GM13976 (cell line): ENCODE measurements at regions not wholly inside any gene's neighbourhood (a gene's known extent, or its start where the extent isn't known, plus 50 kb on each side); places are given as distances from the start of the nearest gene placed in this dataset.
"Not testable (repeated sequence)": the region's sequence is repeated elsewhere in the genome, so short reads cannot be mapped to it uniquely, and the experiment has no call there.

Experiments used
- DNase-seq: peaks from one replicate; pipeline ENCODE4 v3.0.0; 2012; ENCODE audit warnings: low spot score
- in situ Hi-C: fragments of 300-500 bp; cut with MboI; formaldehyde crosslinking; loops from one replicate; pipeline ENCODE4 v1.12.0; 2022; ENCODE audit warnings: low sequenced_read_pairs, mixed read lengths, inconsistent platforms; ENCODE audit not compliant: unreplicated experiment
- TF ChIP-seq, protein P1 (sequence below): IDR thresholded peaks from 2 replicates; pipeline ENCODE4 v1.5.1; 2012; ENCODE audit warnings: borderline replicate concordance, mild to moderate bottlenecking; ENCODE audit not compliant: insufficient read depth; ENCODE audit errors: extremely low read depth, missing control alignments, control extremely low read depth

DNA sequence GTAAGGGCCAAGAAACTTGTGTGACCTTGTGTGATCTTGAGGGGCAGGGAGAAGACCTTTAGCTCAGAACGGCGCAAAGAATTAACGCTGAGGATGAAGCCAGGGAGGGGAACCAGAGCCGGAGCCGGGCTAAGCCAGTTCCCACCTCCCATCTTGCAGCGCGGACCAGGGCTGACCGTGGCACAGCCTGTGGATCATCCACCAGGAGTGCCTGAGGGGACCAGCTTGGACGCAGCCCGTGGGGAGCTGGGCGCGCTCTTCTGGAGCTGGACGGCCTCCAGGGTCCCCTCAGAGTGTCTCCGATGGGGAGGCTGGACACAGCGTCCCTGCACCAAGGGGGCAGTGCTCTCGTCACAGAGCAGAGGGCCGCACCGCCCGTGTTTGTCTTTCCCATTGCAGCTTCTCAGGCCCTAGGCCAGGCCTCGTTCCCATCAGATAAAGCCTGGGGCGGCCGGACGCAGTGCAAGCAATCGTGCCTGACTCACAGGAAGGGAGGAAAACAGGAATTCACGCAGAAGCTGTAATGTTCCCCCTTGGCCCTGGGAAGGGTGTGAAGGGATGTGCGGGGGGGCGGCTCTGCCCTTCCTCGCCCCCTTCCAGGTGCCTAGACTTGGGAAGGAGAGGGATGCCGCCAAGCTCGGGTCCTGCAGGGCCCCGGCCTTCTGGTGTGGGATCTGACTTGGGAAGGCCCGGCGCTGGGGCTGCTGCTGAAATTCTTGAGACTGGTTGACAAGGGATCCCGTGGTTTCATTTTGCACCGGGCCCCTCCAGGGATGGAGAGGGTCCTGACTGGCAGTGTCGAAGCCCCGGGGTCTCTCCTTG, 144.9 kb downstream of the NPIPB11 start:
- DNase-seq, in situ Hi-C loops: not testable (repeated sequence)

DNA sequence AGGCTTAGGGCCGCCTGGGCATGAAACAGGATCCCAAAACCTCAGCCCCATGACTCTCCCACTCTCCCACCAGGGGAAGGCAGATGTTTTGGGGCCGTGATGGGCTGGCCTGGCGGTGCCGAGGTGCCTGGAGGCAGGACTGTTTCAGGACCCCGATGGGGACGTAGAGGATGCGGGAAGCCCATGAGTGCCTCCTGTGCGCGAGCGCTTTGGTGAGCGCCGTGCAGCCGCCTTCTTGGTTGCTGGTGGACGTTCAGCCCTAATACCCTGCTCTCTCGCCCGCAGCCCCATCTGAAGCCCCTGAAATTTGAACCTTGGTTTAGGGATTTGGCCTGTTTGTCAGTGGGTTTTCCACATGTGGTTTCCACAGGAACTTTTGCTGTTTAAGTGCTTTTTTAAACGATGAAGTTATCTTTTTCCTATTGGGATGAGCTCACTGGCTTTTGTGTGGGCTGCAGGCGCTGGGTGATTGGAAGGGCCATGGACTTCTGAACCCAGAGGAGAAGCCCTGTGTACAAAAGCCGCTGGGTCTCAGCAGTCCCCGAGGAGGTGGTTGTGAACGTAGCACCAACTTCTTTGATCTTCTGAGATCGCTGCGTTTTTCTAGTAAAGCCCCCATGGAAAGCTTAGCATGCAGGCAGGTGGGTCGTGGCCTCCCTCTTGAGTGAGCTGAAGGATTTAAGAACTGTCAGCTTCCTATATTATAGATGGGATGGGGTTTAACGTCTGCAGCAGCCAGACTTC, 145.7 kb downstream of the NPIPB11 start:
- in situ Hi-C loops, DNase-seq: not testable (repeated sequence)

DNA sequence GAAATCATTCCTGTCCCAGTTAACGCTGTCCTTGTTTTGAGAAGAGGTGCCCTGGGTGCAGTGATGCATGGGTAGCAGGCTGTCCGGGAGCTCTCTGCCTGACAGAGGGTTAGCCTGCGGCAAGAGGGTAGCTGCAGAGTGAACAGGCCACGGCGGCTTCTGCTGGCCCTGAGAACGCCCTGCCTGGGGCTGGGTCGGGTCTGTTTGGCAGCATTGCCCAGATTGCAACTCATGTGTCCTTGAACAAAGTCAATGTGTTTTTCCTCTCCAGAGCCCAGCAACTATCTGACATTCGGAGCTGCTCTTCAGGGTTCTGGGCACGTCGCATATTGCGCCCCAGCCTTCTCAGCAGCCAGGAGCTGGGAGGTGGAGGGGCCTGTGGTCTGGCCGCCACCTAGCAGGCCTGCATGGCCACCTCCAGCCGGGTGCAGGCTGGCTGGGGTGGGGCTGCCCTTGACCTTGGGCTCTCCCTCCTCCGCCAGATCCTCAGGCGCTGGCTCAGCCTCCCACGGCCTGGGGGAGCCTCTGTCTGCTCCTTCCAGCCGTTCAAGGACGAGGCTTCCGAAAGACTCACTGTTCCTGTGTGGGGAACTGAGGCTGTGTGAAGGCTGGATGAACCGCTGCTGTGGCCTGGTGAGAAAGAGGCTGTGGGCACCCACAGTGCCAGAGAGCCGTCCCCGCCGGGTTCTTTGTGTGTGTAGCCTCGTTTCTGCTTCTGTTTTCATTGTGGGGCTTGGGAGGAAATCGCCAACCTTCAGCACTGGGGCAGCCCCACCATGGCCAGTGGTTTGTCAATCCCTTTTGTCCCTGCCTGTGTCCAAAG, 146.7 kb downstream of the NPIPB11 start:
- DNase-seq, in situ Hi-C loops: not testable (repeated sequence)

DNA sequence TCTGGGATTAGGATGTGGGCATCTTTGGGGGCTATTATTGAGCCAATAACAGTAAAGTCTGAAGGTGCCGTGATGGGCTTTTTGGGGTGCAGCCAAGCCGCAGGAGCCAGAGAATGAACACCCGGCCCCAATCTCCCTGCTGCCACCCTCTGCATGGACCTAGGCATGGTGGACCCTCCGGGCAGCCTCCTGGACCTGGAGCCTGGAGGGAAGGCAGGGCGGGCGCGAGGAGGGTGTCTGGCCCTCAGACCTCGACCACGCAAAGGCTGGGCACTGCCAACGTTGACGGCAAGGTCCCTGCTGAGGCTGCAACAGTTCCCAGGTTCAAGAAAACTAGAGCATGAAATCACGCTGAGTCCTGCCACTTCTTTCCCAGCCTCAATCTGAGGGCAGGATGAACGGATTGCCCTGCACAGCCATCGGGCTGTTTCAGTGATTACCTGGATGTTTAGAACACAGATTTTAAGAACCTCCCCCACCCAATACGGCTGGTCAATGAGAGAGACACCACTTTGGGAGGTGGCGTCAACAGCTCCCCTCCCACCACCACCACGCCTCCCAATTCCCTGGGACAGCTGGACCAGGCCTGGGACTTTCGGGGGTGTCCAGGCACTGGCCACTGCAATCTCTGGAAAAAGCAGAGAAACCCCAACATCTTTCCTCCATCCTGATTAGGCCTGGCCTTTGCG, 147.4 kb downstream of the NPIPB11 start:
- in situ Hi-C loops, DNase-seq: not testable (repeated sequence)

DNA sequence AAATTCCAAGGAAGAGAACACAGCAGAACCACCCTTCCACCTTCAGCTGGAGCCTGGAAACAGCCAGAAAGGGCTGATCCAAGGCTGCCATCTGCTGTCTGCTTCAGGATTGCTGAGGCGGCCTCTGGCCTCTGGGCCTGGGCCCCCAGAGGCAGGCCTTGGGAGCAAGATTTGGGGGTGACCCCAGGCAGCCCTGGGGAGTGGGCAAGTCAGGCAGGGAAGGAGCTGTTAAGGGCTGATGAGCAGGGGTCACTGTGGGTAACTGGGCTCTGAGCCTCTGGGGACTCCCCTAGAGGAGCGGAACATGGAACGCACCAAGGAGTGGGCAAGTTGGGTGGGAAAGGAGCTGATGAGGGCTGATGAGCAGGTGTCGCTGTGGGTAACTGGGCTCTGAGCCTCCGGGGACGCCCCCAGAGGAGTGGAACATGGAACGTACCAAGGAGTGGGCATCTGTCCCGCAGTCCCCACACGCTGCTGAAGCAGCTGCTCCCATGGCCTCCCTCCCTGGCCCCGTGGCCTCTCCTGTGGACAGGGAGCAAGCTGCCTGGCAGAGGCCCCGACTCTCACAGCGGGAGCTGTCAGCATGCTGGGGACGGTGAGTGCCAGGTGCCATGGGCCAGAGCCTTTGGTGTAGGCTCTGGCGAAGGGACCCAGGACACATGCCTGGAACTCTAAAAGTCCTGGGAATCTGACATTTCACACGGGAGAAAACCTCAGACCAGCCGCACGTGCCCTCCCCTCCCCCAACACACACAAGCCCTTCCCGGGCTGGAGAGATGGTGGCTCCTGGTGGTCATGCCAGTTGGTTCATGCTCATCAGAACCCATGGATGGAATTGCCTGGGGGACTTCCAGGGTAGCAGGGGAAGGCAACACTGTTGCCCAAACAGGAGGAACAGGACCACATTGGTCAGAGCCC, 148.8 kb downstream of the NPIPB11 start:
- in situ Hi-C loops, DNase-seq: not testable (repeated sequence)

DNA sequence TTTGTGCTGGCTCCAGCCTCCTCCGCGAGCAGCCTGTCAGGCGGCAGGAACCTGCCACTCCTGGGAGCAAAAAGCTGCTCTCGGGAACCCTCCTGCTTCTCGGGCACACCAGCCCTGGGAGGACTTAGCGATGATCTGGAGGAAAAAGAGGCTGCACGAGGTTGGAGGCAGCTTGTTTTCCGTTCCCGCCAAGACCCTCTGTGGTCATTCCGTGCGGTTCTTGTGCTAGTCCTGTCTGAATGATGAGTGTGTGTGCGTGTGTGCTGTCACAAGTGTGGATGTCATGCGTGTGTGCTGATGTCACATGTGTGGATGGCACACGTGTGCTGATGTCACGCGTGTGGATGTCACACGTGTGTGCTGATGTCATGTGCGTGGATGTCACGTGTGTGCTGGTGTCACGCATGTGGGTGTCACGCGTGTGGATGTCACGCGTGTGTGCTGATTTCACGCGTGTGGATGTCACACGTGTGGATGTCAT, 150.0 kb downstream of the NPIPB11 start:
- in situ Hi-C loops: no loop called here
- DNase-seq: no peak
- TF ChIP-seq, protein P1, sequence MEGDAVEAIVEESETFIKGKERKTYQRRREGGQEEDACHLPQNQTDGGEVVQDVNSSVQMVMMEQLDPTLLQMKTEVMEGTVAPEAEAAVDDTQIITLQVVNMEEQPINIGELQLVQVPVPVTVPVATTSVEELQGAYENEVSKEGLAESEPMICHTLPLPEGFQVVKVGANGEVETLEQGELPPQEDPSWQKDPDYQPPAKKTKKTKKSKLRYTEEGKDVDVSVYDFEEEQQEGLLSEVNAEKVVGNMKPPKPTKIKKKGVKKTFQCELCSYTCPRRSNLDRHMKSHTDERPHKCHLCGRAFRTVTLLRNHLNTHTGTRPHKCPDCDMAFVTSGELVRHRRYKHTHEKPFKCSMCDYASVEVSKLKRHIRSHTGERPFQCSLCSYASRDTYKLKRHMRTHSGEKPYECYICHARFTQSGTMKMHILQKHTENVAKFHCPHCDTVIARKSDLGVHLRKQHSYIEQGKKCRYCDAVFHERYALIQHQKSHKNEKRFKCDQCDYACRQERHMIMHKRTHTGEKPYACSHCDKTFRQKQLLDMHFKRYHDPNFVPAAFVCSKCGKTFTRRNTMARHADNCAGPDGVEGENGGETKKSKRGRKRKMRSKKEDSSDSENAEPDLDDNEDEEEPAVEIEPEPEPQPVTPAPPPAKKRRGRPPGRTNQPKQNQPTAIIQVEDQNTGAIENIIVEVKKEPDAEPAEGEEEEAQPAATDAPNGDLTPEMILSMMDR: no peak

DNA sequence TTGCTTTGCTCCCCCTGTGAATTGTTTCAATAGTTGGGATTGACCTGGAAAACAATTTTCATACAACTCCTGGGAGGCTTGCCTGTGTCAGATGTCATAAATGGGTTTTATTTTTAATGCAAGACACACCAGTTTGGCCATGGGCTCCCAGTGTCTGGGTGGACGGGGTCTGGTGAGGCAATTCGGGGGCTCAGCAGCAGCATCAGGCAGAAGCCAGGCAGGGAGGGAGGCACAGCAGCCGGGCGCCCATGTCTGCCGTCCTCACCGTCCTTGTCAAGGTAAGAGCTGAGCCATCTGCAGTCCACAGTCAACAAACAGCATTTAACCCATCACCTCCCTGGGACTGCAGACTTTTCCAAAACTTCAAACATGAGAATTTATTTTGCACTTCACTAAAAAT, 150.6 kb downstream of the NPIPB11 start:
- DNase-seq, in situ Hi-C loops: not testable (repeated sequence)

DNA sequence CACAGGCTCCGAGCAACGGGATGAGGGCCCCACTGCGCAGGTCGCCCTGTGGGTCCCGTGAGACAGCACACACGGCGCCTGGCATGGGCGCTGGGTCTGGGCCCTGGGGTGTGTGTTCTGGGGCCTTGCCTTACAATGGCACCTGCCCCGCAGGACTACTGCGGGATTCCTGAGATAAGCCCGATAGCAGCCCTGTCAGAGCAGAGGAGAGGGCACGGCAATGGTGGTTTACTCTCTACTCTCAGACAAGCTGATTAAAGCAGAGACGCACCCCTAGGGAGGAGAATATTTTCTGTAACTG, 151.1 kb downstream of the NPIPB11 start:
- in situ Hi-C loops, DNase-seq: not testable (repeated sequence)

DNA sequence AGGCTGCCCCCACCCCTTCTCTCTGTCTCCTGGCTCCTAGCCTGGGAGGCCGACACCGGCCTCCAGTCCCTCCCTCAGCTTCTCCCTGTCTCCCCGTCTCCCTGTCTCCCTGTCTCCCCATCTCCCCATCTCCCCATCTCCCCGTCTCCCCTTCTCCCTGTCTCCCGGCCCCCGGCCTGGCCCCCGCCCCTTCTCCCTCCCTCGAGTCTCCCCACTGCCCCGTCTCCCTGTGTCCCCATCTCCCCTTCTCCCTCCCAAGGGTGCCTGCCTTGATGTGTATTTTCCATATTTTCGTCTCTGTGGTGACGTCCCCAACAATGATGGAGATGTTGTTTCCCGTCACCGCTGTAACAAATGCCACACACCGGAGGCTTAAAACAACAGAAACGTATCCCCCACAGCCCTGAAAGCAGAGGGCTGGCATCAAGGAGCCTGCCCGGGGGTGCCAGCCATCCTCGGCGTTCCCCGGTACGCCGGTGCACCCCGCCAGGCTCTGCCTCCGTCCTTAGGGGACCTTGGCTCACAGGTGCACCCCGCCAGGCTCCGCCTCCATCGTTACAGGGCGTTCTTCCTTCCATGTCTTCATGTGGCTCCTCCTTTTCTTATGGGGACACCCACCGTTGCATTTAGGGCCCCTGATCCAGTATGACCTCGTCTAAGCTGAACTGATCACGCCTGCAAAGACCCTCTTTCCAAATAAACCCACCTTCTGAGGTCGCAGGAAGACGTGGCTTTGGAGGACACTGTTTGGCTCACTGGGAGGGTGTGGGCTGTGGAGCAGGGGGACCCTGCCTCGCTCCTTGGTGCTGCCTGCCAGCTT, 151.6 kb downstream of the NPIPB11 start:
- DNase-seq: no peak
- TF ChIP-seq, protein P1: no peak
- in situ Hi-C loops: no loop called here

DNA sequence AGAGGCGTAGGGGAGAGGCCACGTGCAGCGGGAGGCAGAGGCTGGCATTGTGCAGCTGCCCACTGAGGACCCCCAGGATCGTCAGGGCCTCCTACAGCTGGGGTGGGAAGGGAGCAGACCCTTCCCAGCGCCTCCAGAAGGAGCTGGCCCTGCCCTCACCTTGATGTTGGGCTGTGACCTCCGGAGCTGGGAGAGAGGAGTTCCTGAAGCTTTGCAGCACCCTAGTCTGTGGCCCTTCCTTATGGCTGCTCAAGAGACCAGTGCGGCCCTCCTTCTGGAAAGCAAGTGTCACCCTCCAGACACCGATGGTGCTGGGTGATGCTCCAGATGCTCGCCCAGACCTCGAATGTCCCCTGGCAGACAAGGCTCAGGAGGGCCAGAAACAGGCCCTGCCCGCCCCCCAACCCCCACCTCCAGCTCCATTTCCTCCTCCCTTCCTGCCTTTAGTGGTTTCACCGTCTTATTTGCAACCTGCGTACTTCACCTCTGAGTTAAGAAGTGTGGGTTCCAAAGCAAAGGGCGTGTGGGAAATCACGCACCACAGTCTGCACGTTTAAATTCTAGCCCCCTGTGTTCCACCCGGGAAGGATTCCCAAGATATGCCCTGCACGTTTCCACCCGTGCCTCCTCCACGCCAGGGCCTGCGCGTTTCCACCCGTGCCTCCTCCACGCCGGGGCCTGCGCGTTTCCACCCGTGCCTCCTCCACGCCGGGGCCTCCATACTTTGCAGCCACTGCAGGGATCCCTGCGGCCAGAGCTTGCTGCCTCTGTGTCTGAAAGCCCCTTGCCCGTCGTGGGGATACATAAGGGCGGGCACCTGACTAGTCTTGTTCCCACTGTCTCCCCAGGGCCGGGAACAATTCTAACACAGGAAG, 152.6 kb downstream of the NPIPB11 start:
- DNase-seq, in situ Hi-C loops: not testable (repeated sequence)

DNA sequence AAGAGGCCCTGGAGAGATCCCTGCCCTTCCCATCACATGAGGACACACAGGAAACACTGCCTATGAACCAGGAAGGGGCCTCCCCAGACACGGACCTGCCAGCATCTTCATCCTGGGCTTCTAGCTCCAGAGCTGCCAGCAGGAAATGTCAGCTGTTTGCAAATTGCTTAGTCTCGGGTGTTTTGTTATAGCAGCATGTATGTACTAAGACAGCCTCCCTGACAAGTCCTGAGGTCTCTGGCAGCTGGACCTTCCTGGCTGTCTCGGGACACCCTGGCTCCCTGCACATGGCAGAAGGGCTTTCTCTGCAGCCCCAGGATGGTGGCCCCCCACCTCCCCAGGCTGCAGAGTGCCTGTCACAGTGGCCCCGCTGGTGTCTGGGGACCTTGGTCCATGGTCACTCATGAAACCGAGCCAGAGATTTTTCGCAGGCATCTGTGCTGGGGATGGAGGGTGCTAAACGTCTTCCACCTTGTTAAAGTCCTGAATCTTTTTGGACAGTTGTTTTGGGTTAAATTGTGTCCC, 153.4 kb downstream of the NPIPB11 start:
- DNase-seq, in situ Hi-C loops: not testable (repeated sequence)

DNA sequence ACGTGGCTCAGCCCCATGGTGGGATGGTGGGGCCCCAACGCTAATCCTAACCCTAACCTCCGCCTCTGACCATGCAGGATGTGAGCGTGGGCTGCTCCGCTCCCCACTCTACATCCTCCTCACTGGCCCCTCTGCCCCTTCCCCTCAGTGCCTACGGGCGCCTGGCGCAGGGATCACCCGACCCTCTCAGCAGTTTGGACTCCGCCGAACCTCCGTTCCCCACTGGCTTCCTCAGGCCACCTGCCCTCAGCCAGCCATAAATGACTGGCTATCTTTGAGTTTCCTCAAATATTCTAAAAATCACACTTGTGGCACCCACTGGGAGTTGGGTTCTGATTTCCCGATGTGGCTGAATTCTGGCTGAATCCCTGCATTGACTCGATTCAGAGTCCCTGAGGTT, 154.2 kb downstream of the NPIPB11 start:
- in situ Hi-C loops, DNase-seq: not testable (repeated sequence)
